K562 (cell line): ENCODE measurements at regions not wholly inside any gene's neighbourhood (a gene's known extent, or its start where the extent isn't known, plus 50 kb on each side); places are given as distances from the start of the nearest gene placed in this dataset.

Source experiments
- ATAC-seq: fragments of 200-7000 bp; cut with Tn5 transposase; 3 replicates; pipeline ENCODE4 v1.9.1; 2020; ENCODE audit warnings: moderate library complexity
- BruUV-seq: library from RNA; stranded (reverse); fragments of 400-500 nt; replicated peaks from 2 replicates; lab custom pipeline; 2021; lab: Mats Ljungman, UMichigan
- CTCF ChIA-PET: fragments of 300-600 bp; formaldehyde crosslinking; extraction: SDS; loops from one replicate; lab custom pipeline; 2021; ENCODE audit warnings: low intra/inter-chr PET ratio; lab: Yijun Ruan, JAX
- POLR2A ChIA-PET: fragments of 300-600, 350-650 bp; sonication (Branson Sonifier 250); formaldehyde crosslinking; extraction: SDS; loops from one replicate; lab custom pipeline; 2021; ENCODE audit warnings: antibody characterized with exemption, inconsistent platforms; lab: Yijun Ruan, JAX
- DNase-seq, 4 experiments: peaks; one replicate each; pipeline versions ENCODE4 v3.0.0 to v3.0.0-alpha.2; 2011 to 2018; ENCODE audit warnings: low spot score in 3 of 4, mixed read lengths in 3 of 4; ENCODE audit errors: extremely low read depth in 1 of 4
- FAIRE-seq: peaks from 2 replicates; lab custom pipeline; 2011; peaks lifted over from hg19 to GRCh38; lab: Jason Lieb, UNC
- H2AFZ ChIP-seq: 2 replicates; pipeline ENCODE4 v1.6.0; 2011; ENCODE audit warnings: low read depth, low read length, control low read depth, inconsistent platforms
- H3K27ac ChIP-seq: fragments of 200-600 bp; 3 replicates; pipeline ENCODE4 v1.8.0; 2011; ENCODE audit warnings: low read depth, mild to moderate bottlenecking, control low read depth, inconsistent platforms, low read length, moderate library complexity, mixed read lengths; ENCODE audit errors: extremely low read depth
- H3K27me3 ChIP-seq, 2 experiments: fragments of 300-600 bp in 1 of 2; 2 replicates in 1 of 2; 3 replicates in 1 of 2; pipeline versions ENCODE4 v1.6.0 to v1.8.0; 2011; ENCODE audit warnings: inconsistent platforms in 2 of 2, low read length in 2 of 2, mild to moderate bottlenecking in 1 of 2, mixed read lengths in 1 of 2, moderate library complexity in 1 of 2; ENCODE audit not compliant: control insufficient read depth in 2 of 2, insufficient read depth in 2 of 2
- H3K36me3 ChIP-seq: fragments of 300-600 bp; 3 replicates; pipeline ENCODE4 v1.8.0; 2011; ENCODE audit warnings: mild to moderate bottlenecking, low read length, inconsistent platforms; ENCODE audit not compliant: control insufficient read depth, insufficient read depth
- H3K4me1 ChIP-seq, 2 experiments: fragments of 200-600 bp in 1 of 2; replicated peaks in 1 of 2; 2 replicates in 1 of 2; 3 replicates in 1 of 2; pipeline versions ENCODE4 v1.5.1 to v1.8.0; 2011; ENCODE audit warnings: inconsistent platforms in 2 of 2, low read length in 2 of 2, mild to moderate bottlenecking in 1 of 2, mixed read lengths in 1 of 2, moderate library complexity in 1 of 2; ENCODE audit not compliant: control insufficient read depth in 2 of 2, insufficient read depth in 2 of 2
- H3K4me2 ChIP-seq: 2 replicates; pipeline ENCODE4 v1.6.1; 2011; ENCODE audit warnings: low read length, control low read depth, inconsistent platforms, mixed read lengths; ENCODE audit not compliant: insufficient read depth
- H3K4me3 ChIP-seq: fragments of 200-600 bp; sonication (generic), shearing (Covaris generic); 2 replicates; pipeline ENCODE4 v1.5.1; 2016; ENCODE audit warnings: control low read depth, inconsistent platforms
- H3K79me2 ChIP-seq: fragments of 200-600 bp; 3 replicates; pipeline ENCODE4 v1.8.0; 2011; ENCODE audit warnings: low read length, inconsistent platforms; ENCODE audit not compliant: control insufficient read depth, insufficient read depth
- H3K9ac ChIP-seq, 2 experiments: 2 replicates each; pipeline versions ENCODE4 v1.6.0 to v1.6.1; 2011; ENCODE audit warnings: low read depth in 2 of 2, low read length in 2 of 2, control low read depth in 1 of 2, inconsistent platforms in 1 of 2, mild to moderate bottlenecking in 1 of 2, mixed read lengths in 1 of 2; ENCODE audit not compliant: insufficient read depth in 1 of 2
- H3K9me1 ChIP-seq: one replicate; pipeline ENCODE4 v1.6.0; 2011; ENCODE audit warnings: inconsistent platforms, mild to moderate bottlenecking, low read length, moderate library complexity; ENCODE audit not compliant: control insufficient read depth, insufficient read depth
- H3K9me3 ChIP-seq: replicated peaks from 2 replicates; pipeline ENCODE4 v1.5.1; 2011; ENCODE audit warnings: low read depth, low read length, inconsistent platforms; ENCODE audit not compliant: control insufficient read depth, insufficient read depth
- H4K20me1 ChIP-seq: replicated peaks from 2 replicates; pipeline ENCODE4 v1.6.1; 2011; ENCODE audit warnings: low read length, inconsistent platforms, mixed read lengths; ENCODE audit not compliant: control insufficient read depth, insufficient read depth
- NRF1 ChIP-seq, 2 experiments: fragments of 450-650 bp; IDR thresholded peaks in 1 of 2; conservative IDR thresholded peaks in 1 of 2; 2 replicates each; pipeline ENCODE4 v1.6.1; 2014; ENCODE audit warnings: mild to moderate bottlenecking in 2 of 2
- PHF20 ChIP-seq: fragments of 450-650 bp; IDR thresholded peaks from 2 replicates; pipeline ENCODE4 v1.6.1; 2018; ENCODE audit not compliant: partially characterized antibody
- SFPQ ChIP-seq: fragments of 200-400 bp; formaldehyde crosslinking; IDR thresholded peaks from 2 replicates; pipeline ENCODE4 v1.6.1; 2017; ENCODE audit warnings: mild to moderate bottlenecking, low read depth, low read length, moderate library complexity
- SLC30A9 ChIP-seq: fragments of 250-450 bp; sonication (Bioruptor Pico); IDR thresholded peaks from 2 replicates; pipeline ENCODE4 v1.8.0; 2022; ENCODE audit warnings: mild to moderate bottlenecking, moderate library complexity
- SPI1 ChIP-seq: IDR thresholded peaks from 2 replicates; pipeline ENCODE4 v1.6.1; 2011; ENCODE audit warnings: low read depth, low read length, control low read depth, borderline replicate concordance
- TAF7 ChIP-seq: fragments of 450-650 bp; IDR thresholded peaks from 2 replicates; pipeline ENCODE4 v1.6.1; 2016; ENCODE audit warnings: missing genetic modification characterization, missing compliant biosample characterization
- WGBS: fragments of 100-300 bp; shearing (Covaris generic); methylation state at CpG from one replicate; pipeline ENCODE4 v1.1.6; 2016; ENCODE audit warnings: low coverage, mixed read lengths; ENCODE audit not compliant: insufficient coverage; ENCODE audit errors: missing lambda C conversion rate; 5-methylcytosine and 5-hydroxymethylcytosine counted together
- in situ Hi-C: fragments of 300-500 bp; cut with MboI; formaldehyde crosslinking; loops from 4 replicates; pipeline ENCODE4 v1.15.0; 2018; ENCODE audit warnings: inconsistent platforms, mixed read lengths
- intact Hi-C: fragments of 100-400 bp; cut with micrococcal nuclease; formaldehyde crosslinking; loops from 2 replicates; pipeline ENCODE4 v1.14.2; 2022

GRCh38 chr3:182045736-182046135, 334.0 kb downstream of the SOX2 start (continued):
- TF ChIP-seq TAF7 (tag) (no peak), PHF20 (no peak)

- no peaks in the 10 kb centered on the region for H3K4me1 ChIP-seq
- no peaks in the 10 kb centered on the region for H3K27me3 ChIP-seq
- TF ChIP-seq SPI1 (0 out of 2 replicates have a peak, but pooled peaks have one; percentile 31), SFPQ (no peak), SLC30A9 (CRISPR knock-in tag) (no peak), NRF1 (conservative IDR thresholded peaks at IDR 0.05 in 1 of 2, IDR thresholded peaks at IDR 0.05 in 1 of 2) (peak; percentile 84 to 87)
- TF ChIP-seq, all 486 proteins: peak for 2
- no peaks in the 10 kb centered on the region for H3K79me2 ChIP-seq
- H3K9me3 ChIP-seq, result no peaks in the 10 kb centered on the region
- ChIA-PET CTCF (no interaction called here), POLR2A (no interaction called here)
- FAIRE-seq (no peak), ATAC-seq (no peak), DNase-seq (peak; percentile 9 to 49 (median 25))
- no peaks in the 10 kb centered on the region for H4K20me1 ChIP-seq
- no TSS peak for BruUV-seq
- no peak overlapping the region; the same call in 1 of the 2 replicates for H3K4me2 ChIP-seq
- H3K27ac ChIP-seq, result no peak overlapping the region
- in situ Hi-C loops, result no loop called here
- no peaks in the 10 kb centered on the region for H3K36me3 ChIP-seq
- H3K9me1 ChIP-seq, result no peaks in the 10 kb centered on the region
- intact Hi-C loops, result no loop called here
- WGBS, result 6% methylated on average over 10 of the region's 11 CpGs
- H2AFZ ChIP-seq, result no peak overlapping the region
- no peak overlapping the region for H3K4me3 ChIP-seq
- H3K9ac ChIP-seq, result no peak overlapping the region
These were observed 334.5 kb downstream of the SOX2 start for GRCh38 chr3:182046166-182046764.
